ENCODE measurements at regions not wholly inside any gene's neighbourhood (a gene's known extent, or its start where the extent isn't known, plus 50 kb on each side); places are given as distances from the start of the nearest gene placed in this dataset.
A peak's percentile ranks its signal among the peaks of the same experiment; 100 is the strongest.
"Not testable (repeated sequence)": the region's sequence is repeated elsewhere in the genome, so short reads cannot be mapped to it uniquely, and the experiment has no call there.

DNA sequence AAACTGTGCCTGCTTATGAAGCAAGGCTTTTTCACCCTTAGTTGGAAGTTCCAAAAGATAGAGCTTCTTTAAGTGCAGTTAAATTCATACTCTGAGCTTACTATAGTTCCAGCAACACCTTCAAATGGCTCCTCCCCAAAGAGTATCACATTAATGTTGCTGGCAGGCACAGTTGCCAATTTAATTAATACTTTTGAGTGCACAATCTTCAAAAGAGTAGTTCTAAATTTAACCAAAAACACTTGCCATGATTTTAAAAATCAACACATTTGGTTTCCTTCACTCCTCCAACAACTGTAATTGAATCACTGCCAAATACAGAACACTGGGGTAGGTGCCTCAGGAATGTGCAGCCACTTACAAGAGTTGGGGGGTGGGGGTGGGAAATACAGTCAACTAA, 150.6 kb upstream of the UBE2E3 start:
- DNase-seq (ENCODE audit: low spot score), result no peak

DNA sequence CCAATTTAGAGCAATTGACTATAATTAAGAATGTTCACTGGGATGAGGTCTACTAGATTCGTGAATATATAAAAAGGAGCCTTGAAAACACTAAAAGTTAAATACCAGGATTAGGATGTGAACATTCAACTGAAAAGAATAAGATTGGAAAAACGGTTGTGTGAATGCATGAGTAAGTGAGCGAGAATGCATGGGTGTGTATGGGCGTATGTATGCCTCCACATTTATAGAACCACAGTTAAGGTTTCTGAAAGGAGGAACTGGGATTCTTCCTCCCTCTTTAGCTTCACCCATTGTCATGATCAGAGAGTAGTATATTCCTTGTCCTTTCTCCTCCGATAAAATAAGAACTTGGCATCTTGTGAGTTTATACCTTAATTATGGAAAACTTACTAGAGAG, 151.1 kb upstream of the UBE2E3 start:
- DNase-seq (ENCODE audit: low spot score), result peak; percentile 20

DNA sequence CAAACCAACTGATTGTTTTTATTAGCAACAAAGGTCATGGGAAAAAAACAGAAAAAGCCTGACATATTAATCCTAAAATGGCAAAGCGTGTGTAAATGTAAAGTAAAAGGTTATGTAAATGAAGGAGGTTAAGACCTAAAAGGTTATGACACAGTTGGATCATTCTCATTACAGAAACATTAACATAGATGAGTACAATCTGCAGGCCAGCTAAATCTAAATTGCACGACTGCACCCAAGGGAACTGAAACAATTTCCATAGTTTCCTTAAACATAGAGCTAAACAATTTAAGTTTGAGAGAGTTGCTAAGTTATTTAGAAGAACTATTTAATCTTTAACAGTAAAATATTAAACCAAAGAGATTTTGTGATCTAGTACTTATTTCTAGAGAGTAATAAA, 151.6 kb upstream of the UBE2E3 start:
- DNase-seq (ENCODE audit: low spot score), result no peak

DNA sequence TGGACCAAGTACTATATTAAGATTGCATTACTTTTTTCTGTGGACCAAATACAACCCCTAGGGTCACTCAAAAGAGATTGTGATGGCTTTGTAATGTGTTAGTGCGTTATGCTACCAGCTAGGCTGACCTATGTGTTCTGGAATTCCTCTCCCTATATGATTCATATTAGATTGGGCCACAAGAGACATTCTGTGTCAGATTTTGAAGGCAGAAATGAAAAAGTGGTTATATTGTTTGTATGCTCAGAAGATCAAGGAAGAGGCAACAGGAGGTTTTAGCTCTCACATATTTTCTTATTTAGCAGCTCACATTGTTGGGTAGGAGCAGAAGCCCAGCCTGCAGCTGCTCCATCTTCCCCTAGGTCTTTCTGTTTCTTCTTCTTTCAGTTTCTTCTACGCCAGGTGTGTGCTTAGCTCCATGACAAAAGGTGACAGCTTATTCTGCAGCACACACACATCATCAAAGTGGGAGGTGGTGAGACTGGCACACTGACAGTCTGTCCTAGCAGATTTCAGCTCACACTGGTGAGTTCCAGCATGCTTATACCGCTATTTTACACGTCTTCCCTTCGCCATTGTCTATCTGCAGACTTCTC, 156.8 kb upstream of the UBE2E3 start:
- no peak for DNase-seq (ENCODE audit: low spot score)

DNA sequence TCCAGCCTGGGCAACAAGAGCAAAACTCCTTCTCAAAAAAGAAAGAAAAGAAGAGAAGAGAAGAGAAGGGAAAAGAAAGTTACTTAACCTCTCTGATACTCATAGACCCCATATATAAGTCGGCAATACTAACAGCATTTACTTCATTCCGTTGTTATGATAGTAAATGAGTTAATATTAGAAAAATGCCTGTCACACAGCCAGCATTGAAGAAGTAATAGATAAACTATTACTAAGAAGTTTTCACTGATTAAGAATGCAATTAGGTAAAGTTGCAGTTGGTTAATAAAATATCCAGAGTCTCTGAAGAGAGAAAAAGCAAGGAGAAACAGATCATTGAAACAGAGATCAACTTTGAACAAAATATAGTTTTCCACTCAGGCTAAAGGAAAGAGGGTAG, 161.3 kb upstream of the UBE2E3 start:
- DNase-seq (ENCODE audit: low spot score), result no peak

DNA sequence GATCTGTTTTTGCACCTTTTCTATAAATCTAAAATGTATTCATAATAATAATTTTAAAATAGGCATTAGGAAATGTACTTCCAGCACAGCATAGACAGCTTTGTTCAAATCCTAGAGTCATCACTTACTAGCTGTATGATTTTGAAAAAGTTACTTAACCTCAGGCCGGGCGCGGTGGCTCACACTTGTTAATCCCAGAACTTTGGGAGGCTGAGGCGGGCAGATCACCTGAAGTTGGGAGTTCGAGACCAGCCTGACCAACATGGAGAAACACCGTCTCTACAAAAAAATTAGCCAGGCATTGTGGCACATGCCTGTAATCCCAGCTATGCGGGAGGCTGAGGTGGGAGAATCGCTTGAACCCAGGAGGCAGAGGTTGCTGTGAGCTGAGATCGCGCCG, 161.7 kb upstream of the UBE2E3 start:
- not testable (repeated sequence) for DNase-seq (ENCODE audit: low spot score)

DNA sequence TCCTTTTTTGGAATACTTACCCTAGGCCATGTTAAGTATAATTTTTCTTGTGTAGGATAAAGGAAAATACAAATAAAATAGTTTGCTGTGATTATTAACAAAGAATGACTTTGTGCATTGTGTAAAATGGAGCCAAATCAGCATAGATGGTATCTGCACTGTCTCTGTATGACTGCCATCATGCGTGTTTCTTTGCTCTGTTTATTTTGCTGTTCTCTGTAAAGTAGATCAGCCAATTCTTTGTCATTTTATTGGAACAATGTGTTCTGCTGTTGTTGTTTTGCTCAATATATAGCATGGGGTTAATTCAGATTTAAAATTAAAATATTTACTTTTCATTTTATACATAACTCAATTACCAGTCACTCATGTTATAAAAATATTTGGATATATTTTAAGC, 181.3 kb upstream of the UBE2E3 start:
- DNase-seq (ENCODE audit: low spot score), result no peak

DNA sequence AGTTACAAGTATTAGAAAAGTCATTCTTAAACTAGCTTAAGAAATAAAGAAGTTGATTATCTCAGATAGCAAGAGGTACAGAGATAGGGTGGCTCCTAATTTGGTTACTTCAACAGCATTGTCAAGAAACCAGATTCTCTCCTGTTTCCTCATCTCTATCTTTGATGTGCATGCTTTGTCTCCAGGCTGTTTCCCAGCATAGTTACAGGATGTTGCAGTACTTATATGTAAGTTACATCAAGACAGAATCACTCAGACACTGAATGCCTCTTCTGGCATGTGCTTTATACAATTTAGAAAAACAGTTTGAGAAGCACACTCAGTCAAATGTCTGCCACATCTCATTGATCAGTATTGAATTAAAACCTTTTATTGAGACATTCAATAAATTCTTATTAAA, 189.5 kb upstream of the UBE2E3 start:
- DNase-seq (ENCODE audit: low spot score), result no peak

DNA sequence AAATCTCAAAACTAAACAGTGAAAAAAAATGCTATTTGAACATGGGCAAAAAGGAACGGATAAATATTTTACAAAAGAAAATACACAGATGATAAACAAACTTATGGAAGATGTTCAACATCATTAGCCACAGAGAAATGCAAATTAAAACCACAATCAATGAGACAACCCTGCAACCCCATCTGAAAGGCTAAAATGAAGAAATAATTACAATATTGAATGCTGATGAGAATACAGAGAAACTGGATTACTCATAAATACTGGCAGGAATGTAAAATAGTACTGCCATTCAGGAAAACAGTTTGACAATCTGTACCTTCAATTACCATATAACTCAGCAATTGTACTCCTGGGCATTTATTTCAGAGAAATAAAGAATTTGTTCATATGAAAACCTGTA, 193.1 kb upstream of the UBE2E3 start:
- DNase-seq (ENCODE audit: low spot score), result no peak

DNA sequence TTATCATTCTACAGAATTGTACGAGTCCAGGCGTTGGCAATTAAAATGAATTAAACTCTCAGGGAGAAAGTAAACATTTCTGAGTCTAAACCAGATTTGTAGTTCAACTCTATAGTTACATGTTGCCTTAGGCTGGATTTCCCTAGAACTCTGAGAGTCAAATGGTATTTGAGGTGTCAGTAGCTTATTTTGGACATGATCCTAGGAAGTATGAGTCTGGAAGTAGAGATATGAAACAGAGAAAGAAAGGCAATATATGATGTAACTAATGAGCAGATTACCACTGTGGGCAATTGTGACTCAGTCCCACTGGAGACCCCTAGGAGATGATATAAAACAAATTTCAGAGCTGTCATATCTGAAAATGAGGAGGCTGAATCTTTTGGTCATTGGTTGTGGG, 199.1 kb upstream of the UBE2E3 start:
- no peak for DNase-seq (ENCODE audit: low spot score)

DNA sequence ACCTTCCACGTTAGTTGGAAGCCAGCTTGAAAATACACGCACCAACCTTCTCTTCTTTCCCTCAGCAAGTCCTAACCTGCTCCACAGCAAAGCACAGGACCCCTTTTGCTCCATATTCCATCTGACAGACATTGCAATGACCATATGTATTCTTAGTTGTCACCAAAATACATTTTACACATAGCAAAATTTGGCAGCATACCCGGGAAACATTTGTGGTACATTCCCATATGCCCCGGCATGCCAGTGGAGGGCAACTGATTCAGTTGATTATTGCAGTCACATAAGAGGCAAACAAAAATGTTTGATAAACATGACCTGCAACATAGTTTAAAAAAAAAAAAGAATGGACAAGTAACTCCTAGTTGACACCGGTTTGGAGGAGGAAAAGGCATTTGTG, 202.1 kb upstream of the UBE2E3 start:
- no peak for DNase-seq (ENCODE audit: low spot score)

DNA sequence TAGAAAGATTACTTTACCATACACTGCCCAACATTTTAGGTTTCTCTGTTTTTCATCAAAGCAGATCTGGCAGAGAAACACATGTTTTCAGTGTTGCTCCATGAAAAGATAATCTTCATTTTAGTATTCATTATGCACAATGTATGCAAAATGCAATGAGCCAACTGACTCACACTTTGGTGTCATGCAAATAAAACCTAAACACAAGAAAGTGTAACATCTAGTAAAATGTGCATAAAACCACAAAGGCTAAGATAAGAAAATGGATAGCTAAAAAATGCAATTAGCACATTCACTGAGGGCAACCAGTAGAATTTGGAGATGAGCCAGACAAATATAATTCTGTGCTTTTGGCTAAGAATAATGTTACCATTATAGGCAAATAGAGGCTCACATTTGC, 203.5 kb upstream of the UBE2E3 start:
- DNase-seq (ENCODE audit: low spot score), result no peak

DNA sequence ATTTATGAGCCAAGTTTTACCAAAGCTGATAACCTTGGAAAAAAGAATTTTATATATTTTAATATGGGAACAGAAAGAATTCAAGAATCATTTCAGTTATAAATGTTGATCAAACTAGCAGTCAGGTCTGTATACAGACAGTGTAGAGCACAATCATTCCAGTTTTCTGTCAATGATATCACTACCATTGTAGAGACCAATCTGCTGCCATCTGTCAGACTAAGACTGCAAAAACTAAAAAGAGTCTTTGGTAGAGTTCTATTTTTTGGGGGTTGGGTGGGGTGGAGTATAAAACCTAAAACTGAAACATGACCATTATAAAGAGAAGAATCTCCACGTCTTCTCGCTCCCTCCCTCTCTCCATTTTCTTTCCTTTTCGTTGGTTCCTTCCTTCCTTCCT, 204.7 kb upstream of the UBE2E3 start:
- no peak for DNase-seq (ENCODE audit: low spot score)

DNA sequence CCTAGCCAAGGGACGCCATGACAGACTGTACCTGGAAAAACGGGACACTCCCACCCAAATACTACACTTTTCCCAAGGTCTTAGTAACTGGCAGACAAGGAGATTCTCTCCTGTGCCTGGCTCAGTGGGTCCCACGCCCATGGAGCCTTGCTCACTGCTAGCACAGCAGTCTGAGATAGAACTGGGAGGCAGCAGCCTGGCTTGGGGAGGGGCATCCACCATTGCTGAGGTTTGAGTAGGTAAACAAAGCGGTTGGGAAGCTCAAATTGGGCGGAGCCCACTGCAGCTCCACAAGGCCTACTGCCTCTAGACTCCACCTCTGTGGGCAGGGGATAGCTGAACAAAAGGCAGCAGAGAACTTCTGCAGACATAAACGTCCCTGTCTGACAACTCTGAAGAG, 215.1 kb upstream of the UBE2E3 start:
- not testable (repeated sequence) for DNase-seq (ENCODE audit: low spot score)

DNA sequence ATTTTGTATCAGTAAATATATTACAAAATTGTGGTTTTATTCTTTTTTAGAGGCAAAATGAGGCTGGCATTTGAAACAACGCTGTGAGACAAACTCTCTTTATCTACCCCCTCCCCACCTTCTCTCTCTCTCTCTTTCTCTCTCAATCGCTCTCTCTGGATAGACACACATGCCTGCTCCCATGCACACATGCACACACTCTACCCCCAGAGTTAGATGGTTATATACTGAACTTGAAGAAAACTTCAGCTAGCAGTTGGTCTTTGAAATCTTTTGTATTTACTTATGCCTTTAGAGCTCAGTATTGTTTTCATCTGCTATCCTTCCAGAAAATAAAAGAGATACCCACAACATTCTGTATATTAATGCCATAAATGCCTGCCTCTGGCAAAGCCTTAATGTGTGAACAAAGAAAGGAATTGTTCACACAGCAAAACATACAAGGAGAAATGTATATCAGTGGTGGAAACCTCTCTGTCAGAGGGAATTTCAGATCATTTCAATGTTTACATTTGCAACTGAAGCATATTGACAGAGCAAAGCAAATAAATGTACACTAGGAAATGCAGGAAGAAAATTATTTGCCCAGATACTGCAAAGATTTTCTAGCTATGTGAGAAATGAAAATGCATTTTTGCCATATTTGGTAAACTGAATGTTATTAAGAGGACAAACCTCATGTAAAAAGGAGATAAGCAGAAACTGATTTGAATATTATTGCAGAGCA, 217.0 kb upstream of the UBE2E3 start:
- no peak for DNase-seq (ENCODE audit: low spot score)

DNA sequence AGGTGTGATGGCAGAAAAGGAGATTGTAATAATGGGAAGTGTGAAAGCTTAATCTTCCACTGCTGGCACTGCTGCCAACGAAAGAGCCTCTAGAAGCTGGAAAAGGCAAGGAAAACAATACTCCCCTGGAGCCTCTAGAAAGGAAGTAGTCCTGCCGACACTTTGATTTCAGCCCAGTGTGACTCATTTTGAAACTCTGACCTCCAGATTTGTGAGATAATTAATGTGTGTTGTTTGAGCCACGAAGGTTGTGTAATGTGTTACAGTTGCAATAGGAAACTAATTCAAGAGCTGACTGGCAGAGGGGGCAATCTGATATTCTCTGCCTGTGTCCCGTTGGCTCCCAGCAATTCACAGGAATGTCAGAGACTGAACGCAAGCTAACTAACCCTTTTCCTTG, 219.2 kb upstream of the UBE2E3 start:
- no peak for DNase-seq (ENCODE audit: low spot score)

DNA sequence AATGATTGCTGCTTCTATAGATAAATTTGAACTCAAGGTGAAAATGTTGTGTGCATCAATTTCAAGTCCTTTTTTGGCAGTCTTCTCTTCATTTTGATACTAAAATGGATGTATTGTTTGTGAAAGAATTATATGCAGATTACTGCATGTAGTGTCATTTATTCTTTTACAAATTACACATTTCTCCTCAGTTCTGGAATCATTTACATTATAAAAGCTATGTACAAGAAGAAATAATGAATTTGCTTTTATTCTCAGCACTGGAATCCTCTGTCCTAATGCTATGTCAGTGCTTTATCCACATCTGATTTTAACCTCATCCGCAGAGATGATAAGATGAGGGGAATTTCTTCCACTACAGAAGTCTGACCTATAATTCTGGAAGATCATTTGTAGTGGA, 220.8 kb upstream of the UBE2E3 start:
- DNase-seq (ENCODE audit: low spot score), result no peak

DNA sequence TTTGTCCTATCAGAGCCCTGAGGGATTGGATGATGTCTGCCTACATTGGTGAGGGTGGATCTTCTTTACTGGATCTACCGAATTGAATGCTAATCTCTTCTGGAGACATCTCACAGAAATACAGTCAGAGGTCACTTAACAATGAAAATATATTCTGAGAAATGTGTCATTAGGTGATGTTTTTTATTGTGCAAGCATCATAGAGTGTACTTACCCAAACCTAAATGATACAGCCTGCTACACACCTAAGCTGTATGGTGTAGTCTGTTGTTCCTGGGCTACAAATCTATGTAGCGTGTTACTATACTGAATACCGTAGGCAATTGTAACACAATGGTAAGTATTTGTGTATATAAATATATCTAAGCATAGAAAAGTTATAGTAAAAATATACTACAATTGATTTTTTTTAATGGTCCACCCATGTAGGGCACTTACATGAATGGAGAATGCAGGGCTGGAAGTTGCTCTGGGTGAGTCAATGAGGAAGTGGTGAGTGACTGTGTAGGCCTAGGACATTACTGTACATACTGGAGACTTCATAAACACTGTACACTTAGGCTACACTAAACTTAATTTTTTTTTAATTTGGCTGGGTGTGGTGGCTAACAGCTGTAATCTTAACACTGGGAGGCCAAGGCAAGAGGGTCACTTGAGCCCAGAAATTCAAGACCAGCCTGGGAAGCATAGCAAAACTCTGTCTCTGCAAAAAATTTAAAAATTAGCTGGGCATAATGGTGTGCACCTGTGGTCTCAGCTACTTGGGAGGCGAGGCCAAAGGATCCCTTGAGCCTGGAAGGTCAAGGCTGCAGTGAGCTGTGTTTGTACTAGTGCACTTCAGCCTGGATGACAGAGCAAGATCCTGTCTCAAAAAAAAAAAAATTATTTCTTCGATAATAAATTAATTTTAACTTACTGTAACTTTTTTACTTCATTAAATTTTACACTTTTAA, 226.3 kb upstream of the UBE2E3 start:
- no peak for DNase-seq (ENCODE audit: low spot score)

DNA sequence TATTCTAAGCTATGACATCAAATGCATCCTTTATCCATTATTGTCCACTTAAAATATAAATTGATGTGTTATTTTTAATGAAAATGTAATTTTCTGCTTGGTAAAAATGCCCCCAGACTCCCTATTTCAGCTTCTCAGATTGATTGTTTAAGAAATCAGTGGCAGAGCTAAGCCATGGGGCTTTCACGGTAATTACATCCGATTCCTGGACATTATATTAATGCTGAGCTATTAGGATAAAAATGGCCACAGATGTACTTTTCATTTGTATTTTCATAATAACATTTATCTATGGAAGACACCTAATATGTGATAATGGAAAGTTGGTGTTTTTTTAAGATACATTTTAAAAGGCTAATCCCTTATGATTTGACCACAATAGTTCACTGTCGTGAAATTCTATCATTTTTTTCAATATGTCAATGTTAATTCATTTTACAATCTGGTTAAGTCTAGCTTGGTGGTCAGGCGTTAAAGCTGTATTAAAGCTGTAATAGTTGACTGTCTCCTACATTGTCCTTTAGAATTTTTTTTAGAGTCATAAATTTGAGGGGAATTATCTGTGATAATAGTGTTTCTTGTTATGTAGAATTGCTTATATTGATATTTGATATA, 229.0 kb upstream of the UBE2E3 start:
- DNase-seq (ENCODE audit: low spot score), result no peak

DNA sequence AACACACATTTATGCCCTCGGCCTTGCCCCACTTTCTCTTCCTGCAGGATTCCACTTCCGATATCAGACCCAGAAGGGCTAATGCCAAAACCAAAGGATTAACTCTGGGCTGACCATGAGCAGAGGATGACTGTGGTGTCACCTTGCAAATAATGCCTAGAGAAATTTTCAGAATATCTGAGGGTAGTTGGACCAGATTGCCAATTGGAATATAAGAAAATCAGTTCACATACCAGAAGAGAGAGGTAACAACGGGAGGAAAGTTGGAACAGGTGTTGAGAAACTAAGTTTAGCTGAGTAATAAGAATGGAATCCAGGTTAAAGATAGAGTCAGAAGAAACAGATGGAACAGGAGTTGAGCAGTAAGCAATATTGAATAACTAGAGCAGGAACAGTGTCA, 232.7 kb upstream of the UBE2E3 start:
- DNase-seq (ENCODE audit: low spot score), result no peak

DNA sequence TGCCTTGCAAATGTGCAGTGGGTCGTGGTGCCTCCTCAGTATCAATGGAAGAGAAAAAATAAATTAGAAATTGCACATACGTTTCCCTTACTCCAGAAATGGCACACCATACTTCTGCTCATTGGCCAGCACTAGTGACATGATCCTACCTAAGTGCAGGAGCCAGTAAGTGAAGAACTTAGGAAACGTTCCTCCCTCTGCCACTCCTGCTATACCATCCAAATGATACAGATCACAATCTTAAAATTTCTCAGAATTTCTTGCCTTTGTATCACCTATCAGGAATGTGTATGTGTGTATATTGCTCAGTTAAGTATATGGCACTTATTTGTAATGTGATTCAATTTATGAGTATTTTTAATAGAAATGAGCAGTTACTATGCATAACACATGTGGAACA, 237.0 kb upstream of the UBE2E3 start:
- DNase-seq (ENCODE audit: low spot score), result no peak

DNA sequence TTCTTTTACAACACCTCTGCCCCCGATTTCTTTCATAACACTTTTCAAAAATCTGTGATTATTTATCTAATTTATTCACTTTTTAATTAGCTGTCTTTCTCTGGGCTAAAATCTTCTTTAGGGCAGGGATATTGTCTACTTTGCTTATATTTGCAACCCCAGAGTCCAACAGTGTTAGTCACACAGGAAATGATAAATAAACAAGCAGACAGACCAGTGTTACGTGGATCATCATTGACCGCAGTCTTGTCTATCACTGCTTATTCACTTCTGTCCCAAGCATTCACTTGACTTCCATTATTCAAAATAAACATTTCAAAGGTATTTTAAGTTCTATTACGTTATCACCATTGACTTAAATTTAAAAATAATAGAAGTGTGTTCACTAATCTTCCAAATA, 237.6 kb upstream of the UBE2E3 start:
- no peak for DNase-seq (ENCODE audit: low spot score)

DNA sequence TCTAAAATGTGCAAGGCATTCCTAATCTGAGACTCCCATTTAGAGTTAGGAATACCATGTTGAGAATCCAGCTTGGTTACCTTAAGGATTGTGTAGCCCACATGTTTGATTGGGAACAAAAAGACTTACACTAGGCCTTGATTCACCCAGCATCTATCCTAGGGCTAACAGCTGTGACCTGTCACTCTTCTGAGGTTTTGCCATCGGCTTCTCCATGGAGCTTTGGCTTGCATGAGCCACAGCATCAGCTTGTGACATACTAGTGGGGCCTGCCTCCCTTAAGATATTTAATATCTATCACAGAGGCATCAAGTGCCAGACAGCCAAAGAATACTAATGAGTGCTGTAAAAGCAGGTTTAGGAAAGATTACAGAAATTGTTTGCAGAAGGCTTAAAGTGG, 241.3 kb upstream of the UBE2E3 start:
- no peak for DNase-seq (ENCODE audit: low spot score)
